Adrenal gland (tissue), 5 donors: ENCODE measurements at regions not wholly inside any gene's neighbourhood (a gene's known extent, or its start where the extent isn't known, plus 50 kb on each side); places are given as distances from the start of the nearest gene placed in this dataset.

Experiments
- CTCF ChIP-seq, 6 experiments: fragments of 450-650 bp in 4 of 6; fragments of 200-600 bp in 2 of 6; sonication (generic) in 1 of 6; IDR thresholded peaks; 1 replicate in 5 of 6; 2 replicates in 1 of 6; pipeline versions ENCODE4 v1.5.1 to v1.8.0; 2016 to 2021; ENCODE audit warnings: antibody characterized with exemption in 6 of 6, mild to moderate bottlenecking in 2 of 6, moderate library complexity in 1 of 6
- POLR2A ChIP-seq, 2 donors: fragments of 450-650 bp; IDR thresholded peaks; one replicate each; pipeline ENCODE4 v1.6.1; 2017; ENCODE audit warnings: antibody characterized with exemption in 2 of 2, mild to moderate bottlenecking in 2 of 2, moderate library complexity in 1 of 2
- donor health status: DM: no; HTN: no; CAD: no.

DNA sequence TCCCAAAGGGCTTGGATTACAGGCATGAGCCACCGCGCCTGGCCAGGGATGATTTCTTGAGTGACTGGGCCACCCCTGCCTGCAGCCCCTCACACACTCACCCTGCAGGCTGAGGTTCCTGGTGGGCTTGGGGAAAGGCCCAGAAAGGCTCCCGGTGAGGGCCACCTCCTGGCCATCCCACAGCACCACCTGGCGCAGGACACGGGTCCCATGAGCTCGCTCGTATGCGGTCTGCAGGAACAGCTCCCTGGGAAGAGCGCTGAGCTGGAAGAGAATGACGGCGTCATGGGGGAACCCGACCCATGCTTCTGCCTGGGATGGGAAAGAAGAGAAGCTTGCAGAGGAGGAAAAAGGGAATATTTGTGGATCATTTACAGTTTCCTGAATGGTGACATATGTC, 59.3 kb downstream of the RMI2 start:
- no peak for TF ChIP-seq CTCF (IDR thresholded peaks at IDR 0.05)
- TF ChIP-seq POLR2A (IDR thresholded peaks at IDR 0.05): no peak
